Right lobe of liver (tissue), 4 donors: ENCODE measurements at regions not wholly inside any gene's neighbourhood (a gene's known extent, or its start where the extent isn't known, plus 50 kb on each side); places are given as distances from the start of the nearest gene placed in this dataset.
A peak's percentile ranks its signal among the peaks of the same experiment; 100 is the strongest.

Experiments
- POLR2A ChIP-seq: fragments of 450-650 bp; IDR thresholded peaks from one replicate; pipeline ENCODE4 v1.6.1; 2017; ENCODE audit warnings: antibody characterized with exemption, mild to moderate bottlenecking
- TF ChIP-seq, protein P1 (sequence below), 4 donors: fragments of 200-600 bp in 3 of 4; fragments of 450-650 bp in 1 of 4; IDR thresholded peaks; one replicate each; pipeline versions ENCODE4 v1.5.1 to v1.8.0; 2016 to 2022; ENCODE audit warnings: antibody characterized with exemption in 4 of 4, mild to moderate bottlenecking in 2 of 4
- donor health status: DM: no; HTN: no; CAD: no.
- donor health status: DM: no; HTN: no; CAD: no.
- donor health status: DM: no; HTN: yes; CAD: no.

DNA sequence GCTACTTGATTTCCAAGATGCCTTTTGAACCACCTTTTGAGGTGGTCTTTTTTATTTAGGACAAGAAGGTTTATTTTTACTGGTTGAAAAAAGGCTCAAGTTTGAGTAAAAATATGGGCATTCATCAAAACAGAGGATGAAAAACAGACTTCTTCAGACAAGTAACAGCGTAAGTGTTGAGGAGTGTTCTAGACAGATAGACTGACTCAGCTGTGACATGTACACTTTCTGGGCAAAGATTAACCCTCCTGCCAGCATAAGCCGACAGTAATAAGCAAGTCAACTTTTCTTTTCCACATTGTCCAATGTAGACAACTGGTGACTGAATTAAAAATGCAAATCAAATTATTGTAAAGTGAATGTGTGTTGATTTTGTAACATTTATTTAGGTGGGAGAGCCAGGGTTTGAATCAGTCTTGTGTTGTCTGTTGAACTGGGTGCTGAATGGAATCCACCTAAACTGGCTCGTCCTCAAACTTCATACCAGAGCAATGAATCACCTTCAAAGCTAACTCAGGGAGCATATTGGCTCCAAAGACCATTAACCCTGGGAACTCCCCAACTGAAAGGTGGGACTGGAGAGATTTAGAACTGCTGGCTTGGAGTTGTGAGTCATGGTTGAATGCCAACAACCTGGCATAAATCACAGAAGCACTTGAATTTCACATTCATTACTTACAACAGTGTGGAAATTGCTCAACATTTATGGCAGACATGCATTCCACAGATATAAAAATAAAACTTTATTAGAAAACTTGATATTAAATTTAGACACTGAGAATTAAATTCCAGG lies 377.0 kb downstream of the ETS1 start:
- TF ChIP-seq, protein P1, sequence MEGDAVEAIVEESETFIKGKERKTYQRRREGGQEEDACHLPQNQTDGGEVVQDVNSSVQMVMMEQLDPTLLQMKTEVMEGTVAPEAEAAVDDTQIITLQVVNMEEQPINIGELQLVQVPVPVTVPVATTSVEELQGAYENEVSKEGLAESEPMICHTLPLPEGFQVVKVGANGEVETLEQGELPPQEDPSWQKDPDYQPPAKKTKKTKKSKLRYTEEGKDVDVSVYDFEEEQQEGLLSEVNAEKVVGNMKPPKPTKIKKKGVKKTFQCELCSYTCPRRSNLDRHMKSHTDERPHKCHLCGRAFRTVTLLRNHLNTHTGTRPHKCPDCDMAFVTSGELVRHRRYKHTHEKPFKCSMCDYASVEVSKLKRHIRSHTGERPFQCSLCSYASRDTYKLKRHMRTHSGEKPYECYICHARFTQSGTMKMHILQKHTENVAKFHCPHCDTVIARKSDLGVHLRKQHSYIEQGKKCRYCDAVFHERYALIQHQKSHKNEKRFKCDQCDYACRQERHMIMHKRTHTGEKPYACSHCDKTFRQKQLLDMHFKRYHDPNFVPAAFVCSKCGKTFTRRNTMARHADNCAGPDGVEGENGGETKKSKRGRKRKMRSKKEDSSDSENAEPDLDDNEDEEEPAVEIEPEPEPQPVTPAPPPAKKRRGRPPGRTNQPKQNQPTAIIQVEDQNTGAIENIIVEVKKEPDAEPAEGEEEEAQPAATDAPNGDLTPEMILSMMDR (IDR thresholded peaks at IDR 0.05) = no peak
- peak; percentile 27 for TF ChIP-seq POLR2A
